HCT116 (cell line): ENCODE measurements at regions not wholly inside any gene's neighbourhood (a gene's known extent, or its start where the extent isn't known, plus 50 kb on each side); places are given as distances from the start of the nearest gene placed in this dataset.
"Not testable (repeated sequence)": the region's sequence is repeated elsewhere in the genome, so short reads cannot be mapped to it uniquely, and the experiment has no call there.

Source experiments
- ATAC-seq: fragments of 200-7000 bp; cut with Tn5 transposase; 2 replicates; pipeline ENCODE4 v1.9.1; 2020; ENCODE audit warnings: mild to moderate bottlenecking, moderate library complexity
- BruUV-seq: library from RNA; stranded (reverse); fragments of 400-500 nt; replicated peaks from 2 replicates; lab custom pipeline; 2021; lab: Mats Ljungman, UMichigan
- CTCF ChIA-PET: fragments of 300-600 bp; sonication (Branson Sonifier 250); formaldehyde crosslinking; loops from one replicate; lab custom pipeline; 2021; ENCODE audit warnings: antibody characterized with exemption; lab: Charles Lee
- POLR2A ChIA-PET: fragments of 300-600, 350-600 bp; sonication (Branson Sonifier 250); formaldehyde crosslinking; loops from one replicate; lab custom pipeline; 2021; ENCODE audit warnings: antibody characterized with exemption; lab: Charles Lee
- RAD21 ChIA-PET, 2 experiments: fragments of 300-600 bp; sonication (Branson Sonifier 250); formaldehyde crosslinking; loops; one replicate each; lab custom pipeline; 2023; ENCODE audit warnings: low total read pairs in 2 of 2; ENCODE audit not compliant: uncharacterized antibody in 2 of 2, unreplicated experiment in 2 of 2, low non-redundant PET in 1 of 2; lab: Charles Lee
- DNase-seq: peaks from one replicate; pipeline ENCODE4 v3.0.0-alpha.2; 2010; ENCODE audit warnings: low read depth, low spot score
- H2AFZ ChIP-seq: fragments of 200-600 bp; shearing (Covaris generic), sonication (generic); 2 replicates; pipeline ENCODE4 v1.6.1; 2017; ENCODE audit warnings: low read depth, mixed run types, mixed read lengths, antibody characterized with exemption, low read length; ENCODE audit not compliant: poor library complexity, severe bottlenecking
- H3K27ac ChIP-seq: 2 replicates; pipeline ENCODE4 v1.5.1; 2012; ENCODE audit warnings: low read depth, low read length
- H3K27me3 ChIP-seq: fragments of 200-600 bp; sonication (generic); 2 replicates; pipeline ENCODE4 v1.6.1; 2016; ENCODE audit warnings: mixed run types, low read length, mixed read lengths; ENCODE audit not compliant: insufficient read depth
- H3K36me3 ChIP-seq, 2 experiments: fragments of 200-500 bp in 1 of 2; fragments of 200-600 bp in 1 of 2; sonication (Bioruptor generic) in 1 of 2; sonication (generic) in 1 of 2; 2 replicates each; pipeline versions ENCODE4 v1.5.1 to v1.6.1; 2014 to 2016; ENCODE audit warnings: low read length in 2 of 2, inconsistent platforms in 1 of 2, mixed read lengths in 1 of 2, mixed run types in 1 of 2; ENCODE audit not compliant: insufficient read depth in 2 of 2, control insufficient read depth in 1 of 2
- H3K4me1 ChIP-seq, 2 experiments: fragments of 200-600 bp in 1 of 2; sonication (generic) in 1 of 2; 2 replicates each; pipeline versions ENCODE4 v1.5.1 to v1.6.1; 2012 to 2017; ENCODE audit warnings: low read length in 2 of 2, inconsistent platforms in 1 of 2, mild to moderate bottlenecking in 1 of 2, mixed read lengths in 1 of 2, mixed run types in 1 of 2, moderate library complexity in 1 of 2; ENCODE audit not compliant: insufficient read depth in 2 of 2, control insufficient read depth in 1 of 2
- H3K4me2 ChIP-seq: fragments of 200-600 bp; sonication (generic); 2 replicates; pipeline ENCODE4 v1.6.1; 2017; ENCODE audit warnings: mixed run types, low read length, mixed read lengths
- H3K4me3 ChIP-seq, 2 experiments: fragments of 200-600 bp in 1 of 2; sonication (generic) in 1 of 2; replicated peaks in 1 of 2; 2 replicates each; pipeline ENCODE4 v1.5.1; 2011 to 2016; ENCODE audit warnings: low read length in 2 of 2, control low read depth in 1 of 2, low read depth in 1 of 2, mild to moderate bottlenecking in 1 of 2, mixed read lengths in 1 of 2, mixed run types in 1 of 2
- H3K79me2 ChIP-seq: fragments of 200-600 bp; sonication (generic); 2 replicates; pipeline ENCODE4 v1.6.1; 2017; ENCODE audit warnings: mild to moderate bottlenecking, mixed run types, low read length, moderate library complexity, mixed read lengths; ENCODE audit not compliant: insufficient read depth
- H3K9ac ChIP-seq: fragments of 200-600 bp; sonication (generic); 2 replicates; pipeline ENCODE4 v1.6.1; 2016; ENCODE audit warnings: low read length, mixed read lengths
- H3K9me2 ChIP-seq: fragments of 200-600 bp; sonication (generic), shearing (Covaris generic); 2 replicates; pipeline ENCODE4 v1.6.1; 2017; ENCODE audit warnings: mixed run types, mild to moderate bottlenecking, moderate library complexity; ENCODE audit not compliant: insufficient read depth
- H3K9me3 ChIP-seq, 2 experiments: fragments of 200-500 bp in 1 of 2; fragments of 200-600 bp in 1 of 2; sonication (Bioruptor generic) in 1 of 2; sonication (generic) in 1 of 2; 2 replicates each; pipeline ENCODE4 v1.6.1; 2014 to 2017; ENCODE audit warnings: low read length in 2 of 2, mixed read lengths in 2 of 2, inconsistent platforms in 1 of 2, low read depth in 1 of 2, mild to moderate bottlenecking in 1 of 2, mixed run types in 1 of 2, moderate library complexity in 1 of 2; ENCODE audit not compliant: control insufficient read depth in 1 of 2, insufficient read depth in 1 of 2
- H4K20me1 ChIP-seq: fragments of 200-600 bp; sonication (generic), shearing (Covaris generic); 2 replicates; pipeline ENCODE4 v1.6.1; 2017; ENCODE audit warnings: mixed run types, mild to moderate bottlenecking, moderate library complexity; ENCODE audit not compliant: insufficient read depth
- intact Hi-C: fragments of 100-400 bp; cut with micrococcal nuclease; formaldehyde crosslinking; loops from 2 replicates; pipeline ENCODE4 v1.10.0; 2022

DNA sequence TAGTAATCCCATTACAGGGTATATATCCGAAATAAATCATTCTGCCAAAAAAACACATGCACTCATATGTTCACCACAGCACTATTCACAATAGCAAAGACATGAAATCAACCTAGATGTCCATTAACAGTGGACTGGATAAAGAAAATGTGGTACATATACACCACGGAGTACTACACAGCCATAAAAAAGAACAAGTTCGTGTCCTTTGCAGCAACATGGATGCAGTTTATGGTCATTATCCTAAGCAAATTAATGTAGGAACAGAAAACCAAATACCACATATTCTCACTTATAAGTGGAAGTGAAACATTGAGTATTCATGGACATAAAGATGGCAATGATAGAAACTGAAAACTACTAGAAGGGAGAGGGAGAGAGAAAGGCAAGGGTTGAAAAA is 49.9 kb upstream of the CEP85L start:
- H3K9me3 ChIP-seq, intact Hi-C loops, H3K27me3 ChIP-seq, POLR2A ChIA-PET, ATAC-seq, H3K79me2 ChIP-seq, CTCF ChIA-PET, H4K20me1 ChIP-seq, H2AFZ ChIP-seq, H3K9me2 ChIP-seq, H3K4me3 ChIP-seq, BruUV-seq, H3K4me1 ChIP-seq, H3K9ac ChIP-seq, H3K4me2 ChIP-seq, DNase-seq, H3K27ac ChIP-seq, RAD21 ChIA-PET, H3K36me3 ChIP-seq: not testable (repeated sequence)
